Middle frontal gyrus (tissue), 1 donor: ENCODE measurements at regions not wholly inside any gene's neighbourhood (a gene's known extent, or its start where the extent isn't known, plus 50 kb on each side); places are given as distances from the start of the nearest gene placed in this dataset.
A peak's percentile ranks its signal among the peaks of the same experiment; 100 is the strongest.
"Not testable (repeated sequence)": the region's sequence is repeated elsewhere in the genome, so short reads cannot be mapped to it uniquely, and the experiment has no call there.

Experiments
- DNase-seq: peaks from one replicate; pipeline ENCODE4 v3.0.0-alpha.2; 2015; ENCODE audit warnings: low spot score; ENCODE audit errors: extremely low spot score

- DNase-seq: no peak
These were observed 151.0 kb upstream of the SLC24A2 start for GRCh38 chr9:19939734-19940278.

GRCh38 chr9:19938990-19939733 lies 150.3 kb upstream of the SLC24A2 start:
- DNase-seq: no peak

GRCh38 chr9:19937121-19937520 lies 148.3 kb upstream of the SLC24A2 start:
- DNase-seq: no peak

- no peak for DNase-seq
These were observed 147.8 kb upstream of the SLC24A2 start for GRCh38 chr9:19936598-19936997.

- DNase-seq: no peak
These were observed 146.6 kb upstream of the SLC24A2 start for GRCh38 chr9:19935422-19935821.

- no peak for DNase-seq
These were observed 145.5 kb upstream of the SLC24A2 start for GRCh38 chr9:19934301-19934871.

- DNase-seq: no peak
These were observed 142.5 kb upstream of the SLC24A2 start for GRCh38 chr9:19931098-19931890.

GRCh38 chr9:19927560-19927959 lies 138.7 kb upstream of the SLC24A2 start:
- no peak for DNase-seq

GRCh38 chr9:19926774-19927173 lies 137.9 kb upstream of the SLC24A2 start:
- DNase-seq: no peak

- peak; percentile 77 for DNase-seq
These were observed 137.1 kb upstream of the SLC24A2 start for GRCh38 chr9:19925674-19926503.

GRCh38 chr9:19924080-19924479 lies 135.2 kb upstream of the SLC24A2 start:
- no peak for DNase-seq

GRCh38 chr9:19922476-19923118 lies 133.8 kb upstream of the SLC24A2 start:
- DNase-seq: peak; percentile 75

GRCh38 chr9:19920401-19920800 lies 131.6 kb upstream of the SLC24A2 start:
- DNase-seq: no peak

- DNase-seq: no peak
These were observed 129.8 kb upstream of the SLC24A2 start for GRCh38 chr9:19918630-19919029.

- DNase-seq: no peak
These were observed 125.2 kb upstream of the SLC24A2 start for GRCh38 chr9:19914044-19914443.

GRCh38 chr9:19913151-19913550 lies 124.3 kb upstream of the SLC24A2 start:
- no peak for DNase-seq

- DNase-seq: no peak
These were observed 114.2 kb upstream of the SLC24A2 start for GRCh38 chr9:19903076-19903475.

- DNase-seq: no peak
These were observed 112.7 kb upstream of the SLC24A2 start for GRCh38 chr9:19901586-19901985.

GRCh38 chr9:19896161-19896560 lies 107.3 kb upstream of the SLC24A2 start:
- no peak for DNase-seq

GRCh38 chr9:19895578-19895977 lies 106.7 kb upstream of the SLC24A2 start:
- not testable (repeated sequence) for DNase-seq

GRCh38 chr9:19895006-19895405 lies 106.2 kb upstream of the SLC24A2 start:
- DNase-seq: no peak
